K562 (cell line): ENCODE measurements at regions not wholly inside any gene's neighbourhood (a gene's known extent, or its start where the extent isn't known, plus 50 kb on each side); places are given as distances from the start of the nearest gene placed in this dataset.

ENCODE experiments used
- ATAC-seq: fragments of 200-7000 bp; cut with Tn5 transposase; 3 replicates; pipeline ENCODE4 v1.9.1; 2020; ENCODE audit warnings: moderate library complexity
- BruUV-seq: library from RNA; stranded (reverse); fragments of 400-500 nt; replicated peaks from 2 replicates; lab custom pipeline; 2021; lab: Mats Ljungman, UMichigan
- CTCF ChIA-PET: fragments of 300-600 bp; formaldehyde crosslinking; extraction: SDS; loops from one replicate; lab custom pipeline; 2021; ENCODE audit warnings: low intra/inter-chr PET ratio; lab: Yijun Ruan, JAX
- POLR2A ChIA-PET: fragments of 300-600, 350-650 bp; sonication (Branson Sonifier 250); formaldehyde crosslinking; extraction: SDS; loops from one replicate; lab custom pipeline; 2021; ENCODE audit warnings: antibody characterized with exemption, inconsistent platforms; lab: Yijun Ruan, JAX
- DNase-seq, 4 experiments: peaks; one replicate each; pipeline versions ENCODE4 v3.0.0 to v3.0.0-alpha.2; 2011 to 2018; ENCODE audit warnings: low spot score in 3 of 4, mixed read lengths in 3 of 4; ENCODE audit errors: extremely low read depth in 1 of 4
- FAIRE-seq: peaks from 2 replicates; lab custom pipeline; 2011; peaks lifted over from hg19 to GRCh38; lab: Jason Lieb, UNC
- H2AFZ ChIP-seq: 2 replicates; pipeline ENCODE4 v1.6.0; 2011; ENCODE audit warnings: low read depth, low read length, control low read depth, inconsistent platforms
- H3K27ac ChIP-seq: fragments of 200-600 bp; 3 replicates; pipeline ENCODE4 v1.8.0; 2011; ENCODE audit warnings: low read depth, mild to moderate bottlenecking, control low read depth, inconsistent platforms, low read length, moderate library complexity, mixed read lengths; ENCODE audit errors: extremely low read depth
- H3K27me3 ChIP-seq, 2 experiments: fragments of 300-600 bp in 1 of 2; 2 replicates in 1 of 2; 3 replicates in 1 of 2; pipeline versions ENCODE4 v1.6.0 to v1.8.0; 2011; ENCODE audit warnings: inconsistent platforms in 2 of 2, low read length in 2 of 2, mild to moderate bottlenecking in 1 of 2, mixed read lengths in 1 of 2, moderate library complexity in 1 of 2; ENCODE audit not compliant: control insufficient read depth in 2 of 2, insufficient read depth in 2 of 2
- H3K36me3 ChIP-seq: fragments of 300-600 bp; 3 replicates; pipeline ENCODE4 v1.8.0; 2011; ENCODE audit warnings: mild to moderate bottlenecking, low read length, inconsistent platforms; ENCODE audit not compliant: control insufficient read depth, insufficient read depth
- H3K4me1 ChIP-seq, 2 experiments: fragments of 200-600 bp in 1 of 2; replicated peaks in 1 of 2; 2 replicates in 1 of 2; 3 replicates in 1 of 2; pipeline versions ENCODE4 v1.5.1 to v1.8.0; 2011; ENCODE audit warnings: inconsistent platforms in 2 of 2, low read length in 2 of 2, mild to moderate bottlenecking in 1 of 2, mixed read lengths in 1 of 2, moderate library complexity in 1 of 2; ENCODE audit not compliant: control insufficient read depth in 2 of 2, insufficient read depth in 2 of 2
- H3K4me2 ChIP-seq: 2 replicates; pipeline ENCODE4 v1.6.1; 2011; ENCODE audit warnings: low read length, control low read depth, inconsistent platforms, mixed read lengths; ENCODE audit not compliant: insufficient read depth
- H3K4me3 ChIP-seq: fragments of 200-600 bp; sonication (generic), shearing (Covaris generic); 2 replicates; pipeline ENCODE4 v1.5.1; 2016; ENCODE audit warnings: control low read depth, inconsistent platforms
- H3K79me2 ChIP-seq: fragments of 200-600 bp; 3 replicates; pipeline ENCODE4 v1.8.0; 2011; ENCODE audit warnings: low read length, inconsistent platforms; ENCODE audit not compliant: control insufficient read depth, insufficient read depth
- H3K9ac ChIP-seq, 2 experiments: 2 replicates each; pipeline versions ENCODE4 v1.6.0 to v1.6.1; 2011; ENCODE audit warnings: low read depth in 2 of 2, low read length in 2 of 2, control low read depth in 1 of 2, inconsistent platforms in 1 of 2, mild to moderate bottlenecking in 1 of 2, mixed read lengths in 1 of 2; ENCODE audit not compliant: insufficient read depth in 1 of 2
- H3K9me1 ChIP-seq: one replicate; pipeline ENCODE4 v1.6.0; 2011; ENCODE audit warnings: inconsistent platforms, mild to moderate bottlenecking, low read length, moderate library complexity; ENCODE audit not compliant: control insufficient read depth, insufficient read depth
- H3K9me3 ChIP-seq: replicated peaks from 2 replicates; pipeline ENCODE4 v1.5.1; 2011; ENCODE audit warnings: low read depth, low read length, inconsistent platforms; ENCODE audit not compliant: control insufficient read depth, insufficient read depth
- H4K20me1 ChIP-seq: replicated peaks from 2 replicates; pipeline ENCODE4 v1.6.1; 2011; ENCODE audit warnings: low read length, inconsistent platforms, mixed read lengths; ENCODE audit not compliant: control insufficient read depth, insufficient read depth
- HNRNPUL1 ChIP-seq: fragments of 200-400 bp; formaldehyde crosslinking; IDR thresholded peaks from 2 replicates; pipeline ENCODE4 v1.6.1; 2017; ENCODE audit warnings: low read length
- STAT5A ChIP-seq: IDR thresholded peaks from 2 replicates; pipeline ENCODE4 v1.6.1; 2012; ENCODE audit warnings: low read length, inconsistent platforms, borderline replicate concordance
- ZFP36 ChIP-seq: fragments of 150-350 bp; IDR thresholded peaks from 2 replicates; pipeline ENCODE4 v1.6.1; 2018; ENCODE audit warnings: low read length, low read depth; ENCODE audit not compliant: partially characterized antibody
- ZNF184 ChIP-seq: sonication (generic); formaldehyde crosslinking; IDR thresholded peaks from 2 replicates; pipeline ENCODE4 v1.5.0; 2020; ENCODE audit warnings: missing genetic modification reagents
- ZZZ3 ChIP-seq: fragments of 450-650 bp; IDR thresholded peaks from 2 replicates; pipeline ENCODE4 v1.6.1; 2016; ENCODE audit warnings: antibody characterized with exemption, mild to moderate bottlenecking, moderate library complexity
- WGBS: fragments of 100-300 bp; shearing (Covaris generic); methylation state at CpG from one replicate; pipeline ENCODE4 v1.1.6; 2016; ENCODE audit warnings: low coverage, mixed read lengths; ENCODE audit not compliant: insufficient coverage; ENCODE audit errors: missing lambda C conversion rate; 5-methylcytosine and 5-hydroxymethylcytosine counted together
- in situ Hi-C: fragments of 300-500 bp; cut with MboI; formaldehyde crosslinking; loops from 4 replicates; pipeline ENCODE4 v1.15.0; 2018; ENCODE audit warnings: inconsistent platforms, mixed read lengths
- intact Hi-C: fragments of 100-400 bp; cut with micrococcal nuclease; formaldehyde crosslinking; loops from 2 replicates; pipeline ENCODE4 v1.14.2; 2022
- TF ChIP-seq, protein P1 (sequence below), 2 experiments: fragments of 450-650 bp in 1 of 2; sonication (generic) in 1 of 2; formaldehyde crosslinking in 1 of 2; IDR thresholded peaks in 1 of 2; conservative IDR thresholded peaks in 1 of 2; 2 replicates each; pipeline versions ENCODE4 v1.6.1 to v1.8.1; 2016 to 2023; ENCODE audit warnings: mild to moderate bottlenecking in 2 of 2, moderate library complexity in 2 of 2, inconsistent platforms in 1 of 2, missing genetic modification reagents in 1 of 2
- TF ChIP-seq, protein P2 (sequence below): fragments of 250-450 bp; sonication (Bioruptor Pico); IDR thresholded peaks from 2 replicates; pipeline ENCODE4 v1.8.0; 2021; ENCODE audit warnings: borderline replicate concordance, mild to moderate bottlenecking, moderate library complexity; ENCODE audit not compliant: poor library complexity, severe bottlenecking
- TF ChIP-seq, protein P3 (sequence below): fragments of 250-450 bp; sonication (Bioruptor Pico); IDR thresholded peaks from 2 replicates; pipeline ENCODE4 v1.8.0; 2021; ENCODE audit warnings: moderate library complexity, mild to moderate bottlenecking, inconsistent platforms
- TF ChIP-seq, protein P4 (sequence below): fragments of 450-650 bp; IDR thresholded peaks from 2 replicates; pipeline ENCODE4 v1.6.1; 2016; ENCODE audit warnings: mild to moderate bottlenecking

DNA sequence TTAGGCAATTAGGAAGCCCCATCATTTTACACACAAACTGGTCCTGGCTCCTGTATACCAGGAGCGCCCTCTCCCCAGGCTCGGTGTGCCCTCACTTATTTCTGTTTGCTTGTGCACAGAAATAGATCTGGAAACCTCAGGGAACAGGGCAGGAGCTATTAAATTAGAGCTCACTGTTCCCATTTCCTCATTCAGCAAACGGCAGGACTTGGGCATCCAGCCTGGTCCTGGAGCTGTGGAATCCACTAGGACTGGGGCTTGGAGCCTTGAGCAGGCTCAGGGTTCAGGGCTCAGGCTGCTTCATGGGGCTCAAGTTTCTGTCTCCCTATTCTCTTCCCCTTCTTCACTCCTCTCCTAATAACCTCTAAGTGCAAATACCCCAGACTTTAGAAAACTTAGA, 91.3 kb downstream of the VCPKMT start:
- no peaks in the 10 kb centered on the region for H3K27me3 ChIP-seq
- peaks cover 3 to 6% of the 10 kb centered on the region in 2 experiments; a peak in 3 of 5 replicates for H3K4me1 ChIP-seq
- no peak overlapping the region for H3K9ac ChIP-seq
- intact Hi-C loops: no loop called here
- in situ Hi-C loops: no loop called here
- FAIRE-seq (no peak), ATAC-seq (no peak), DNase-seq (no peak)
- WGBS: 72% methylated on average over 3 of the region's 3 CpGs
- no peak overlapping the region for H2AFZ ChIP-seq
- no peak overlapping the region for H3K27ac ChIP-seq
- no TSS peak for BruUV-seq
- H3K4me3 ChIP-seq: no peak overlapping the region
- CTCF ChIA-PET: no interaction called here
- no peak overlapping the region for H3K4me2 ChIP-seq
- H3K9me1 ChIP-seq: no peaks in the 10 kb centered on the region
- no peaks in the 10 kb centered on the region for H3K9me3 ChIP-seq
- TF ChIP-seq ZNF184 (CRISPR knock-in tag) (no peak), STAT5A (no peak), ZFP36 (no peak), ZZZ3 (no peak), HNRNPUL1 (no peak)
- TF ChIP-seq, protein P1, sequence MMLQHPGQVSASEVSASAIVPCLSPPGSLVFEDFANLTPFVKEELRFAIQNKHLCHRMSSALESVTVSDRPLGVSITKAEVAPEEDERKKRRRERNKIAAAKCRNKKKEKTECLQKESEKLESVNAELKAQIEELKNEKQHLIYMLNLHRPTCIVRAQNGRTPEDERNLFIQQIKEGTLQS (IDR thresholded peaks at IDR 0.05): no peak
- TF ChIP-seq, protein P1 (CRISPR knock-in tag; conservative IDR thresholded peaks at IDR 0.05): no peak
- TF ChIP-seq, protein P2, sequence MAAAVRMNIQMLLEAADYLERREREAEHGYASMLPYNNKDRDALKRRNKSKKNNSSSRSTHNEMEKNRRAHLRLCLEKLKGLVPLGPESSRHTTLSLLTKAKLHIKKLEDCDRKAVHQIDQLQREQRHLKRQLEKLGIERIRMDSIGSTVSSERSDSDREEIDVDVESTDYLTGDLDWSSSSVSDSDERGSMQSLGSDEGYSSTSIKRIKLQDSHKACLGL (CRISPR knock-in tag): no peak
- TF ChIP-seq, protein P3, sequence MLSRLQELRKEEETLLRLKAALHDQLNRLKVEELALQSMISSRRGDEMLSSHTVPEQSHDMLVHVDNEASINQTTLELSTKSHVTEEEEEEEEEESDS (CRISPR knock-in tag): no peak
- TF ChIP-seq, protein P4, sequence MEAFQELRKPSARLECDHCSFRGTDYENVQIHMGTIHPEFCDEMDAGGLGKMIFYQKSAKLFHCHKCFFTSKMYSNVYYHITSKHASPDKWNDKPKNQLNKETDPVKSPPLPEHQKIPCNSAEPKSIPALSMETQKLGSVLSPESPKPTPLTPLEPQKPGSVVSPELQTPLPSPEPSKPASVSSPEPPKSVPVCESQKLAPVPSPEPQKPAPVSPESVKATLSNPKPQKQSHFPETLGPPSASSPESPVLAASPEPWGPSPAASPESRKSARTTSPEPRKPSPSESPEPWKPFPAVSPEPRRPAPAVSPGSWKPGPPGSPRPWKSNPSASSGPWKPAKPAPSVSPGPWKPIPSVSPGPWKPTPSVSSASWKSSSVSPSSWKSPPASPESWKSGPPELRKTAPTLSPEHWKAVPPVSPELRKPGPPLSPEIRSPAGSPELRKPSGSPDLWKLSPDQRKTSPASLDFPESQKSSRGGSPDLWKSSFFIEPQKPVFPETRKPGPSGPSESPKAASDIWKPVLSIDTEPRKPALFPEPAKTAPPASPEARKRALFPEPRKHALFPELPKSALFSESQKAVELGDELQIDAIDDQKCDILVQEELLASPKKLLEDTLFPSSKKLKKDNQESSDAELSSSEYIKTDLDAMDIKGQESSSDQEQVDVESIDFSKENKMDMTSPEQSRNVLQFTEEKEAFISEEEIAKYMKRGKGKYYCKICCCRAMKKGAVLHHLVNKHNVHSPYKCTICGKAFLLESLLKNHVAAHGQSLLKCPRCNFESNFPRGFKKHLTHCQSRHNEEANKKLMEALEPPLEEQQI: no peak
- H4K20me1 ChIP-seq: no peaks in the 10 kb centered on the region
- POLR2A ChIA-PET: no interaction called here
- no peaks in the 10 kb centered on the region for H3K79me2 ChIP-seq
- H3K36me3 ChIP-seq: no peaks in the 10 kb centered on the region
